Neural cell (in vitro differentiated cells): ENCODE measurements at regions not wholly inside any gene's neighbourhood (a gene's known extent, or its start where the extent isn't known, plus 50 kb on each side); places are given as distances from the start of the nearest gene placed in this dataset.
A peak's percentile ranks its signal among the peaks of the same experiment; 100 is the strongest.
"Not testable (repeated sequence)": the region's sequence is repeated elsewhere in the genome, so short reads cannot be mapped to it uniquely, and the experiment has no call there.

Experiments
- EP300 ChIP-seq: fragments of 450-650 bp; conservative IDR thresholded peaks from 2 replicates; pipeline ENCODE4 v1.6.1; 2014; ENCODE audit warnings: antibody characterized with exemption, mild to moderate bottlenecking, moderate library complexity; ENCODE audit not compliant: poor library complexity, severe bottlenecking
- EZH2 ChIP-seq: fragments of 200-600, 300-800 bp; shearing (Covaris generic), sonication (generic); IDR thresholded peaks from 2 replicates; pipeline ENCODE4 v1.6.1; 2014; ENCODE audit warnings: antibody characterized with exemption, low read length, borderline replicate concordance, mild to moderate bottlenecking; ENCODE audit not compliant: insufficient read depth, poor library complexity, severe bottlenecking
- MXI1 ChIP-seq: fragments of 450-650 bp; conservative IDR thresholded peaks from 2 replicates; pipeline ENCODE4 v1.6.1; 2014; ENCODE audit warnings: antibody characterized with exemption, mild to moderate bottlenecking; ENCODE audit not compliant: poor library complexity, severe bottlenecking
- POLR2AphosphoS5 ChIP-seq: IDR thresholded peaks from 2 replicates; pipeline ENCODE4 v1.6.1; 2012
- RAD21 ChIP-seq: fragments of 450-650 bp; conservative IDR thresholded peaks from 2 replicates; pipeline ENCODE4 v1.6.1; 2014; ENCODE audit warnings: antibody characterized with exemption, mild to moderate bottlenecking, moderate library complexity
- SMC3 ChIP-seq: fragments of 450-650 bp; conservative IDR thresholded peaks from 2 replicates; pipeline ENCODE4 v1.6.1; 2014; ENCODE audit warnings: antibody characterized with exemption, mild to moderate bottlenecking, moderate library complexity; ENCODE audit not compliant: poor library complexity
- TAF1 ChIP-seq: IDR thresholded peaks from 2 replicates; pipeline ENCODE4 v1.6.1; 2012; ENCODE audit warnings: low read depth
- TF ChIP-seq, protein P1 (sequence below): fragments of 450-650 bp; IDR thresholded peaks from 2 replicates; pipeline ENCODE4 v1.5.1; 2014; ENCODE audit warnings: antibody characterized with exemption, mild to moderate bottlenecking, moderate library complexity; ENCODE audit not compliant: poor library complexity, severe bottlenecking
- TF ChIP-seq, protein P2 (sequence below): IDR thresholded peaks from 2 replicates; pipeline ENCODE4 v1.6.1; 2012; ENCODE audit warnings: borderline replicate concordance

DNA sequence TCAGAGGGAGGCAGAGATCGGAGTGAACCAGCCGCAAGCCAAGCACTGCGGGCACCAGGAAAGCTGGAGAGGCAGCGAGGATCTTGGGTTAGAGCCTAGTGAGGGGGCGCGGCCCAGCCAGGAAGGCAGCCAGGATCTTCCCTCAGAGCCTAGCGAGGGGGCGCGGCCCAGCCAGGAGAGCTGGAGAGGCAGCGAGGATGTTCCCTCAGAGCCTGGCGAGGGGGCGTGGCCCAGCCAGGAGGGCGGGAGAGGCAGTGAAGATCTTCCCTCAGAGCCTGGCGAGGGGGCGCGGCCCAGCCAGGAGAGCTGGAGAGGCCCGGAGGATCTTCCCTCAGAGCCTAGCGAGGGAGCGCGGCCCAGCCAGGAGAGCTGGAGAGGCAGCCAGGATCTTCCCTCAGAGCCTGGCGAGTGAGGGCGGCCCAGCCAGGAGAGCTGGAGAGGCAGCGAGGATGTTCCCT lies 62.7 kb upstream of the TMEM18 start:
- TF ChIP-seq, protein P1, sequence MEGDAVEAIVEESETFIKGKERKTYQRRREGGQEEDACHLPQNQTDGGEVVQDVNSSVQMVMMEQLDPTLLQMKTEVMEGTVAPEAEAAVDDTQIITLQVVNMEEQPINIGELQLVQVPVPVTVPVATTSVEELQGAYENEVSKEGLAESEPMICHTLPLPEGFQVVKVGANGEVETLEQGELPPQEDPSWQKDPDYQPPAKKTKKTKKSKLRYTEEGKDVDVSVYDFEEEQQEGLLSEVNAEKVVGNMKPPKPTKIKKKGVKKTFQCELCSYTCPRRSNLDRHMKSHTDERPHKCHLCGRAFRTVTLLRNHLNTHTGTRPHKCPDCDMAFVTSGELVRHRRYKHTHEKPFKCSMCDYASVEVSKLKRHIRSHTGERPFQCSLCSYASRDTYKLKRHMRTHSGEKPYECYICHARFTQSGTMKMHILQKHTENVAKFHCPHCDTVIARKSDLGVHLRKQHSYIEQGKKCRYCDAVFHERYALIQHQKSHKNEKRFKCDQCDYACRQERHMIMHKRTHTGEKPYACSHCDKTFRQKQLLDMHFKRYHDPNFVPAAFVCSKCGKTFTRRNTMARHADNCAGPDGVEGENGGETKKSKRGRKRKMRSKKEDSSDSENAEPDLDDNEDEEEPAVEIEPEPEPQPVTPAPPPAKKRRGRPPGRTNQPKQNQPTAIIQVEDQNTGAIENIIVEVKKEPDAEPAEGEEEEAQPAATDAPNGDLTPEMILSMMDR = not testable (repeated sequence)
- TF ChIP-seq POLR2AphosphoS5 = peak; percentile 72
- not testable (repeated sequence) for TF ChIP-seq EP300, TAF1, EZH2, SMC3, MXI1, RAD21
- TF ChIP-seq, protein P2, sequence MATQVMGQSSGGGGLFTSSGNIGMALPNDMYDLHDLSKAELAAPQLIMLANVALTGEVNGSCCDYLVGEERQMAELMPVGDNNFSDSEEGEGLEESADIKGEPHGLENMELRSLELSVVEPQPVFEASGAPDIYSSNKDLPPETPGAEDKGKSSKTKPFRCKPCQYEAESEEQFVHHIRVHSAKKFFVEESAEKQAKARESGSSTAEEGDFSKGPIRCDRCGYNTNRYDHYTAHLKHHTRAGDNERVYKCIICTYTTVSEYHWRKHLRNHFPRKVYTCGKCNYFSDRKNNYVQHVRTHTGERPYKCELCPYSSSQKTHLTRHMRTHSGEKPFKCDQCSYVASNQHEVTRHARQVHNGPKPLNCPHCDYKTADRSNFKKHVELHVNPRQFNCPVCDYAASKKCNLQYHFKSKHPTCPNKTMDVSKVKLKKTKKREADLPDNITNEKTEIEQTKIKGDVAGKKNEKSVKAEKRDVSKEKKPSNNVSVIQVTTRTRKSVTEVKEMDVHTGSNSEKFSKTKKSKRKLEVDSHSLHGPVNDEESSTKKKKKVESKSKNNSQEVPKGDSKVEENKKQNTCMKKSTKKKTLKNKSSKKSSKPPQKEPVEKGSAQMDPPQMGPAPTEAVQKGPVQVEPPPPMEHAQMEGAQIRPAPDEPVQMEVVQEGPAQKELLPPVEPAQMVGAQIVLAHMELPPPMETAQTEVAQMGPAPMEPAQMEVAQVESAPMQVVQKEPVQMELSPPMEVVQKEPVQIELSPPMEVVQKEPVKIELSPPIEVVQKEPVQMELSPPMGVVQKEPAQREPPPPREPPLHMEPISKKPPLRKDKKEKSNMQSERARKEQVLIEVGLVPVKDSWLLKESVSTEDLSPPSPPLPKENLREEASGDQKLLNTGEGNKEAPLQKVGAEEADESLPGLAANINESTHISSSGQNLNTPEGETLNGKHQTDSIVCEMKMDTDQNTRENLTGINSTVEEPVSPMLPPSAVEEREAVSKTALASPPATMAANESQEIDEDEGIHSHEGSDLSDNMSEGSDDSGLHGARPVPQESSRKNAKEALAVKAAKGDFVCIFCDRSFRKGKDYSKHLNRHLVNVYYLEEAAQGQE = peak; percentile 70
